HCT116 (cell line): ENCODE measurements at regions not wholly inside any gene's neighbourhood (a gene's known extent, or its start where the extent isn't known, plus 50 kb on each side); places are given as distances from the start of the nearest gene placed in this dataset.

Experiments used
- ATAC-seq: fragments of 200-7000 bp; cut with Tn5 transposase; 2 replicates; pipeline ENCODE4 v1.9.1; 2020; ENCODE audit warnings: mild to moderate bottlenecking, moderate library complexity
- BruUV-seq: library from RNA; stranded (reverse); fragments of 400-500 nt; replicated peaks from 2 replicates; lab custom pipeline; 2021; lab: Mats Ljungman, UMichigan
- CTCF ChIA-PET: fragments of 300-600 bp; sonication (Branson Sonifier 250); formaldehyde crosslinking; loops from one replicate; lab custom pipeline; 2021; ENCODE audit warnings: antibody characterized with exemption; lab: Charles Lee
- POLR2A ChIA-PET: fragments of 300-600, 350-600 bp; sonication (Branson Sonifier 250); formaldehyde crosslinking; loops from one replicate; lab custom pipeline; 2021; ENCODE audit warnings: antibody characterized with exemption; lab: Charles Lee
- RAD21 ChIA-PET, 2 experiments: fragments of 300-600 bp; sonication (Branson Sonifier 250); formaldehyde crosslinking; loops; one replicate each; lab custom pipeline; 2023; ENCODE audit warnings: low total read pairs in 2 of 2; ENCODE audit not compliant: uncharacterized antibody in 2 of 2, unreplicated experiment in 2 of 2, low non-redundant PET in 1 of 2; lab: Charles Lee
- DNase-seq: peaks from one replicate; pipeline ENCODE4 v3.0.0-alpha.2; 2010; ENCODE audit warnings: low read depth, low spot score
- H2AFZ ChIP-seq: fragments of 200-600 bp; shearing (Covaris generic), sonication (generic); 2 replicates; pipeline ENCODE4 v1.6.1; 2017; ENCODE audit warnings: low read depth, mixed run types, mixed read lengths, antibody characterized with exemption, low read length; ENCODE audit not compliant: poor library complexity, severe bottlenecking
- H3K27ac ChIP-seq: 2 replicates; pipeline ENCODE4 v1.5.1; 2012; ENCODE audit warnings: low read depth, low read length
- H3K27me3 ChIP-seq: fragments of 200-600 bp; sonication (generic); 2 replicates; pipeline ENCODE4 v1.6.1; 2016; ENCODE audit warnings: mixed run types, low read length, mixed read lengths; ENCODE audit not compliant: insufficient read depth
- H3K36me3 ChIP-seq, 2 experiments: fragments of 200-500 bp in 1 of 2; fragments of 200-600 bp in 1 of 2; sonication (Bioruptor generic) in 1 of 2; sonication (generic) in 1 of 2; 2 replicates each; pipeline versions ENCODE4 v1.5.1 to v1.6.1; 2014 to 2016; ENCODE audit warnings: low read length in 2 of 2, inconsistent platforms in 1 of 2, mixed read lengths in 1 of 2, mixed run types in 1 of 2; ENCODE audit not compliant: insufficient read depth in 2 of 2, control insufficient read depth in 1 of 2
- H3K4me1 ChIP-seq, 2 experiments: fragments of 200-600 bp in 1 of 2; sonication (generic) in 1 of 2; 2 replicates each; pipeline versions ENCODE4 v1.5.1 to v1.6.1; 2012 to 2017; ENCODE audit warnings: low read length in 2 of 2, inconsistent platforms in 1 of 2, mild to moderate bottlenecking in 1 of 2, mixed read lengths in 1 of 2, mixed run types in 1 of 2, moderate library complexity in 1 of 2; ENCODE audit not compliant: insufficient read depth in 2 of 2, control insufficient read depth in 1 of 2
- H3K4me2 ChIP-seq: fragments of 200-600 bp; sonication (generic); 2 replicates; pipeline ENCODE4 v1.6.1; 2017; ENCODE audit warnings: mixed run types, low read length, mixed read lengths
- H3K4me3 ChIP-seq, 2 experiments: fragments of 200-600 bp in 1 of 2; sonication (generic) in 1 of 2; replicated peaks in 1 of 2; 2 replicates each; pipeline ENCODE4 v1.5.1; 2011 to 2016; ENCODE audit warnings: low read length in 2 of 2, control low read depth in 1 of 2, low read depth in 1 of 2, mild to moderate bottlenecking in 1 of 2, mixed read lengths in 1 of 2, mixed run types in 1 of 2
- H3K79me2 ChIP-seq: fragments of 200-600 bp; sonication (generic); 2 replicates; pipeline ENCODE4 v1.6.1; 2017; ENCODE audit warnings: mild to moderate bottlenecking, mixed run types, low read length, moderate library complexity, mixed read lengths; ENCODE audit not compliant: insufficient read depth
- H3K9ac ChIP-seq: fragments of 200-600 bp; sonication (generic); 2 replicates; pipeline ENCODE4 v1.6.1; 2016; ENCODE audit warnings: low read length, mixed read lengths
- H3K9me2 ChIP-seq: fragments of 200-600 bp; sonication (generic), shearing (Covaris generic); 2 replicates; pipeline ENCODE4 v1.6.1; 2017; ENCODE audit warnings: mixed run types, mild to moderate bottlenecking, moderate library complexity; ENCODE audit not compliant: insufficient read depth
- H3K9me3 ChIP-seq, 2 experiments: fragments of 200-500 bp in 1 of 2; fragments of 200-600 bp in 1 of 2; sonication (Bioruptor generic) in 1 of 2; sonication (generic) in 1 of 2; 2 replicates each; pipeline ENCODE4 v1.6.1; 2014 to 2017; ENCODE audit warnings: low read length in 2 of 2, mixed read lengths in 2 of 2, inconsistent platforms in 1 of 2, low read depth in 1 of 2, mild to moderate bottlenecking in 1 of 2, mixed run types in 1 of 2, moderate library complexity in 1 of 2; ENCODE audit not compliant: control insufficient read depth in 1 of 2, insufficient read depth in 1 of 2
- H4K20me1 ChIP-seq: fragments of 200-600 bp; sonication (generic), shearing (Covaris generic); 2 replicates; pipeline ENCODE4 v1.6.1; 2017; ENCODE audit warnings: mixed run types, mild to moderate bottlenecking, moderate library complexity; ENCODE audit not compliant: insufficient read depth
- ATF3 ChIP-seq: IDR thresholded peaks from 2 replicates; pipeline ENCODE4 v1.6.1; 2012
- CBX3 ChIP-seq: IDR thresholded peaks from 2 replicates; pipeline ENCODE4 v1.6.1; 2012; ENCODE audit warnings: low read depth
- CEBPB ChIP-seq: IDR thresholded peaks from 2 replicates; pipeline ENCODE4 v1.6.1; 2012; ENCODE audit warnings: low read depth
- CTCF ChIP-seq, 3 experiments: fragments of 200-600 bp in 1 of 3; sonication (generic) in 1 of 3; IDR thresholded peaks in 2 of 3; conservative IDR thresholded peaks in 1 of 3; 2 replicates each; pipeline ENCODE4 v1.5.1; 2012 to 2017; ENCODE audit warnings: low read depth in 2 of 3, low read length in 2 of 3, antibody characterized with exemption in 1 of 3, borderline replicate concordance in 1 of 3, control low read depth in 1 of 3, mild to moderate bottlenecking in 1 of 3, mixed read lengths in 1 of 3, mixed run types in 1 of 3, moderate library complexity in 1 of 3; ENCODE audit not compliant: insufficient read depth in 1 of 3
- EGR1 ChIP-seq: IDR thresholded peaks from 2 replicates; pipeline ENCODE4 v1.6.1; 2012; ENCODE audit warnings: low read depth
- ELF1 ChIP-seq: IDR thresholded peaks from 2 replicates; pipeline ENCODE4 v1.6.1; 2012; ENCODE audit warnings: low read depth, borderline replicate concordance
- EZH2phosphoT487 ChIP-seq: fragments of 200-600 bp; IDR thresholded peaks from 2 replicates; pipeline ENCODE4 v1.6.1; 2018; ENCODE audit warnings: antibody characterized with exemption, borderline replicate concordance
- JUND ChIP-seq: IDR thresholded peaks from 2 replicates; pipeline ENCODE4 v1.6.1; 2012
- MAX ChIP-seq: IDR thresholded peaks from 2 replicates; pipeline ENCODE4 v1.6.1; 2012
- POLR2A ChIP-seq: IDR thresholded peaks from 2 replicates; pipeline ENCODE4 v1.7.0; 2011; ENCODE audit warnings: borderline replicate concordance; ENCODE audit not compliant: insufficient read depth, insufficient read length; ENCODE audit errors: extremely low read depth
- POLR2AphosphoS5 ChIP-seq: IDR thresholded peaks from 2 replicates; pipeline ENCODE4 v1.6.1; 2011; ENCODE audit warnings: mild to moderate bottlenecking, low read depth, low read length, moderate library complexity
- RAD21 ChIP-seq: IDR thresholded peaks from 2 replicates; pipeline ENCODE4 v1.6.1; 2012; ENCODE audit warnings: low read depth, mild to moderate bottlenecking
- REST ChIP-seq: IDR thresholded peaks from 2 replicates; pipeline ENCODE4 v1.6.1; 2012; ENCODE audit warnings: low read depth
- SP1 ChIP-seq: IDR thresholded peaks from 2 replicates; pipeline ENCODE4 v1.6.1; 2012; ENCODE audit warnings: low read depth
- SRF ChIP-seq: IDR thresholded peaks from 2 replicates; pipeline ENCODE4 v1.6.1; 2012; ENCODE audit warnings: low read depth
- TCF7L2 ChIP-seq: IDR thresholded peaks from 2 replicates; pipeline ENCODE4 v1.7.0; 2011; ENCODE audit warnings: borderline replicate concordance, inconsistent platforms; ENCODE audit not compliant: insufficient read depth, insufficient read length; ENCODE audit errors: extremely low read depth
- ZFX ChIP-seq: fragments of 450-650 bp; IDR thresholded peaks from 2 replicates; pipeline ENCODE4 v1.6.1; 2017
- ZNF274 ChIP-seq: fragments of 200-500 bp; sonication (Bioruptor generic); IDR thresholded peaks from 2 replicates; pipeline ENCODE4 v1.6.1; 2014; ENCODE audit warnings: mild to moderate bottlenecking, low read depth, low read length, inconsistent platforms
- intact Hi-C: fragments of 100-400 bp; cut with micrococcal nuclease; formaldehyde crosslinking; loops from 2 replicates; pipeline ENCODE4 v1.10.0; 2022

GRCh38 chr14:30348445-30348844 lies 210.5 kb upstream of the G2E3 start (continued):
- TF ChIP-seq REST: no peak
- TF ChIP-seq, all 23 proteins: peak for 0

- Histone ChIP-seq H3K79me2 (no peaks in the 10 kb centered on the region), H3K9me3 (no peaks in the 10 kb centered on the region), H3K27me3 (peaks cover 3% of the 10 kb centered on the region), H3K9ac (no peak overlapping the region), H3K4me3 (no peak overlapping the region), H3K36me3 (no peaks in the 10 kb centered on the region), H3K27ac (no peak overlapping the region), H3K9me2 (no peaks in the 10 kb centered on the region), H4K20me1 (no peaks in the 10 kb centered on the region), H3K4me1 (no peaks in the 10 kb centered on the region), H2AFZ (no peak overlapping the region), H3K4me2 (no peak overlapping the region)
- ChIA-PET CTCF (no interaction called here), RAD21 (no interaction called here), POLR2A (no interaction called here)
- intact Hi-C loops: no loop called here
- ATAC-seq: no peak
- no TSS peak for BruUV-seq
- no peak for DNase-seq
- TF ChIP-seq SRF: no peak
- TF ChIP-seq ZNF274: no peak
- no peak for TF ChIP-seq CTCF (IDR thresholded peaks at IDR 0.05 in 2 of 3, conservative IDR thresholded peaks at IDR 0.05 in 1 of 3; ENCODE audit: borderline replicate concordance in 1 of 3, insufficient read depth in 1 of 3, low read depth in 2 of 3, low read length in 2 of 3)
- no peak for TF ChIP-seq REST
- TF ChIP-seq CBX3: no peak
- TF ChIP-seq SP1: no peak
- no peak for TF ChIP-seq TCF7L2
- no peak for TF ChIP-seq EZH2phosphoT487
- no peak for TF ChIP-seq RAD21
- TF ChIP-seq POLR2AphosphoS5: no peak
- TF ChIP-seq CEBPB: no peak
- no peak for TF ChIP-seq EGR1
- TF ChIP-seq POLR2A: no peak
- TF ChIP-seq JUND: no peak
- TF ChIP-seq ZFX: no peak
- no peak for TF ChIP-seq ATF3
- no peak for TF ChIP-seq MAX
- TF ChIP-seq ELF1: no peak
These were observed 209.4 kb upstream of the G2E3 start for GRCh38 chr14:30349520-30349919.
